ENCODE measurements at regions not wholly inside any gene's neighbourhood (a gene's known extent, or its start where the extent isn't known, plus 50 kb on each side); places are given as distances from the start of the nearest gene placed in this dataset.

- DNase-seq (ENCODE audit: low read depth), result no peak
- no peak for TF ChIP-seq CTCF (IDR thresholded peaks at IDR 0.05; ENCODE audit: insufficient read depth, low read depth, low read length, missing control alignments)
- no peak overlapping the region for H3K4me3 ChIP-seq (ENCODE audit: low read length)
Observed at GRCh38 chr1:14020006-14020405, 320.0 kb downstream of the PRDM2 start.

- no peak for DNase-seq (ENCODE audit: low read depth)
- H3K4me3 ChIP-seq (ENCODE audit: low read length), result no peak overlapping the region
- TF ChIP-seq CTCF (IDR thresholded peaks at IDR 0.05; ENCODE audit: insufficient read depth, low read depth, low read length, missing control alignments), result no peak
Observed at GRCh38 chr1:14027099-14027498, 327.1 kb downstream of the PRDM2 start.

GRCh38 chr1:14031461-14031860 is 331.5 kb downstream of the PRDM2 start:
- no peak for TF ChIP-seq CTCF (IDR thresholded peaks at IDR 0.05; ENCODE audit: insufficient read depth, low read depth, low read length, missing control alignments)
- DNase-seq (ENCODE audit: low read depth), result no peak
- no peak overlapping the region for H3K4me3 ChIP-seq (ENCODE audit: low read length)

GRCh38 chr1:14034506-14034905 is 334.5 kb downstream of the PRDM2 start:
- no peak for DNase-seq (ENCODE audit: low read depth)
- no peak overlapping the region for H3K4me3 ChIP-seq (ENCODE audit: low read length)
- TF ChIP-seq CTCF (IDR thresholded peaks at IDR 0.05; ENCODE audit: insufficient read depth, low read depth, low read length, missing control alignments), result no peak

- TF ChIP-seq CTCF (IDR thresholded peaks at IDR 0.05; ENCODE audit: insufficient read depth, low read depth, low read length, missing control alignments), result no peak
- H3K4me3 ChIP-seq (ENCODE audit: low read length), result no peak overlapping the region
- DNase-seq (ENCODE audit: low read depth), result no peak
Observed at GRCh38 chr1:14037101-14037847, 337.3 kb downstream of the PRDM2 start.

GRCh38 chr1:14039582-14040430 is 339.8 kb downstream of the PRDM2 start:
- no peak overlapping the region for H3K4me3 ChIP-seq (ENCODE audit: low read length)
- TF ChIP-seq CTCF (IDR thresholded peaks at IDR 0.05; ENCODE audit: insufficient read depth, low read depth, low read length, missing control alignments), result no peak
- DNase-seq (ENCODE audit: low read depth), result peak; percentile 5

Data from epithelial cell of esophagus (primary cell).